ENCODE measurements at regions not wholly inside any gene's neighbourhood (a gene's known extent, or its start where the extent isn't known, plus 50 kb on each side); places are given as distances from the start of the nearest gene placed in this dataset.

DNA sequence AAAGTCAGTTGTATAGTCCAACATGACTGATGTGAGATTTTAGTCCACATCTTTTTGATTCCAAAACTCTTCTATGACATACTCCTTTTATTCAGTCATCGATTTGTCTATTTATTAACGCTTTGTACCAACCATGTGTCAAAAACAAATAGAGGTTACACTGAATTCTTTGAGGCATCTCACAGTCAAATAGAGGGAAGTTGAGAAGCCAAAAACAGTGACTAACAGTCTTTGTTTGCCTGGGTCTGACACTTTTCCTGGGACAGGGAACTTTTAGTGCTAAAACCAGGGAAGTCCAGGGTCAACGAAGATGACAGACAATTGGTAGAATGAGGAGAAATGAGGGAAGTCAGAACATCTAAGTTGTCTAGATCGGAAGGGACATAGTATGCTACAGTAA lies 169.9 kb upstream of the HS3ST1 start:
- TF ChIP-seq POLR2A (IDR thresholded peaks at IDR 0.05; ENCODE audit: insufficient read depth in 1 of 2, low read depth in 2 of 2, low read length in 2 of 2) (no peak), FIP1L1 (IDR thresholded peaks at IDR 0.05; ENCODE audit: borderline replicate concordance, insufficient read depth, low read depth, low read length) (no peak), ZNF232 (CRISPR knock-in tag; IDR thresholded peaks at IDR 0.05; ENCODE audit: borderline replicate concordance) (no peak), ZNF839 (CRISPR knock-in tag; IDR thresholded peaks at IDR 0.05; ENCODE audit: borderline replicate concordance) (no peak), EHMT2 (IDR thresholded peaks at IDR 0.05; ENCODE audit: borderline replicate concordance, low read depth, low read length) (no peak), TAF1 (CRISPR knock-in tag; IDR thresholded peaks at IDR 0.05) (no peak), ADNP (CRISPR knock-in tag; IDR thresholded peaks at IDR 0.05) (no peak), ZNF3 (CRISPR knock-in tag; IDR thresholded peaks at IDR 0.05) (no peak), BRF2 (CRISPR knock-in tag; IDR thresholded peaks at IDR 0.05) (no peak), EEA1 (CRISPR knock-in tag; IDR thresholded peaks at IDR 0.05; ENCODE audit: borderline replicate concordance) (no peak), TEAD2 (CRISPR knock-in tag; IDR thresholded peaks at IDR 0.05) (no peak)
- TF ChIP-seq, protein P1, sequence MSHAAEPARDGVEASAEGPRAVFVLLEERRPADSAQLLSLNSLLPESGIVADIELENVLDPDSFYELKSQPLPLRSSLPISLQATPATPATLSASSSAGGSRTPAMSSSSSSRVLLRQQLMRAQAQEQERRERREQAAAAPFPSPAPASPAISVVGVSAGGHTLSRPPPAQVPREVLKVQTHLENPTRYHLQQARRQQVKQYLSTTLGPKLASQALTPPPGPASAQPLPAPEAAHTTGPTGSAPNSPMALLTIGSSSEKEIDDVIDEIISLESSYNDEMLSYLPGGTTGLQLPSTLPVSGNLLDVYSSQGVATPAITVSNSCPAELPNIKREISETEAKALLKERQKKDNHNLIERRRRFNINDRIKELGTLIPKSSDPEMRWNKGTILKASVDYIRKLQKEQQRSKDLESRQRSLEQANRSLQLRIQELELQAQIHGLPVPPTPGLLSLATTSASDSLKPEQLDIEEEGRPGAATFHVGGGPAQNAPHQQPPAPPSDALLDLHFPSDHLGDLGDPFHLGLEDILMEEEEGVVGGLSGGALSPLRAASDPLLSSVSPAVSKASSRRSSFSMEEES (CRISPR knock-in tag; IDR thresholded peaks at IDR 0.05) = no peak
- TF ChIP-seq, protein P2, sequence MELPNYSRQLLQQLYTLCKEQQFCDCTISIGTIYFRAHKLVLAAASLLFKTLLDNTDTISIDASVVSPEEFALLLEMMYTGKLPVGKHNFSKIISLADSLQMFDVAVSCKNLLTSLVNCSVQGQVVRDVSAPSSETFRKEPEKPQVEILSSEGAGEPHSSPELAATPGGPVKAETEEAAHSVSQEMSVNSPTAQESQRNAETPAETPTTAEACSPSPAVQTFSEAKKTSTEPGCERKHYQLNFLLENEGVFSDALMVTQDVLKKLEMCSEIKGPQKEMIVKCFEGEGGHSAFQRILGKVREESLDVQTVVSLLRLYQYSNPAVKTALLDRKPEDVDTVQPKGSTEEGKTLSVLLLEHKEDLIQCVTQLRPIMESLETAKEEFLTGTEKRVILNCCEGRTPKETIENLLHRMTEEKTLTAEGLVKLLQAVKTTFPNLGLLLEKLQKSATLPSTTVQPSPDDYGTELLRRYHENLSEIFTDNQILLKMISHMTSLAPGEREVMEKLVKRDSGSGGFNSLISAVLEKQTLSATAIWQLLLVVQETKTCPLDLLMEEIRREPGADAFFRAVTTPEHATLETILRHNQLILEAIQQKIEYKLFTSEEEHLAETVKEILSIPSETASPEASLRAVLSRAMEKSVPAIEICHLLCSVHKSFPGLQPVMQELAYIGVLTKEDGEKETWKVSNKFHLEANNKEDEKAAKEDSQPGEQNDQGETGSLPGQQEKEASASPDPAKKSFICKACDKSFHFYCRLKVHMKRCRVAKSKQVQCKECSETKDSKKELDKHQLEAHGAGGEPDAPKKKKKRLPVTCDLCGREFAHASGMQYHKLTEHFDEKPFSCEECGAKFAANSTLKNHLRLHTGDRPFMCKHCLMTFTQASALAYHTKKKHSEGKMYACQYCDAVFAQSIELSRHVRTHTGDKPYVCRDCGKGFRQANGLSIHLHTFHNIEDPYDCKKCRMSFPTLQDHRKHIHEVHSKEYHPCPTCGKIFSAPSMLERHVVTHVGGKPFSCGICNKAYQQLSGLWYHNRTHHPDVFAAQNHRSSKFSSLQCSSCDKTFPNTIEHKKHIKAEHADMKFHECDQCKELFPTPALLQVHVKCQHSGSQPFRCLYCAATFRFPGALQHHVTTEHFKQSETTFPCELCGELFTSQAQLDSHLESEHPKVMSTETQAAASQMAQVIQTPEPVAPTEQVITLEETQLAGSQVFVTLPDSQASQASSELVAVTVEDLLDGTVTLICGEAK (IDR thresholded peaks at IDR 0.05) = no peak
- TF ChIP-seq, protein P2 (CRISPR knock-in tag; IDR thresholded peaks at IDR 0.05) = no peak

Measured in HepG2 (cell line).